ENCODE measurements at regions not wholly inside any gene's neighbourhood (a gene's known extent, or its start where the extent isn't known, plus 50 kb on each side); places are given as distances from the start of the nearest gene placed in this dataset.
"Not testable (repeated sequence)": the region's sequence is repeated elsewhere in the genome, so short reads cannot be mapped to it uniquely, and the experiment has no call there.

- no peak for DNase-seq
Measured at GRCh38 chr14:84926656-84927055, 603.3 kb upstream of the FLRT2 start.

GRCh38 chr14:84927096-84927827 lies 602.7 kb upstream of the FLRT2 start:
- peak; percentile 7 for DNase-seq

- DNase-seq: no peak
Measured at GRCh38 chr14:84929086-84929485, 600.9 kb upstream of the FLRT2 start.

GRCh38 chr14:84929834-84930233 lies 600.1 kb upstream of the FLRT2 start:
- DNase-seq: no peak

GRCh38 chr14:84937016-84937415 lies 592.9 kb upstream of the FLRT2 start:
- DNase-seq: no peak

DNA sequence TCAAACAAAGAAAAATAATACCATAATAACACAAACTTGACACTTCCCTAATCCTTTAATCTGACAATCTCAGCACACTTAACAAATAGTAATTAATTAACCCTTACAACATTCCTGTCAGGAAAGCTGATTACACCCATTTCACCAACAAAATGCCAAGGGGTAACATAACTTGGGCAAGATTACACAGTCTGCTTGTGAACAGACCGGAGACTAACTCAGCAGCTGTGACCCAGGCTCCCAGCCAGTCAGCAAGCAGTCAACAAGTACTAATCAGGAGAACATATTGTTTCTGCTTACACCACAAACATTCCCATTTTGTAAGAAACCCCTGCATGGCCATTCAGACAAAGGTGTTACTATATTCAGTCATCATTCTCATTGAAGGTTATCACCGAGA lies 592.5 kb upstream of the FLRT2 start:
- no peak for DNase-seq

GRCh38 chr14:84944901-84945300 lies 585.0 kb upstream of the FLRT2 start:
- DNase-seq: not testable (repeated sequence)

- no peak for DNase-seq
Measured at GRCh38 chr14:84959851-84960520, 570.0 kb upstream of the FLRT2 start.

GRCh38 chr14:84961637-84962036 lies 568.3 kb upstream of the FLRT2 start:
- no peak for DNase-seq

DNA sequence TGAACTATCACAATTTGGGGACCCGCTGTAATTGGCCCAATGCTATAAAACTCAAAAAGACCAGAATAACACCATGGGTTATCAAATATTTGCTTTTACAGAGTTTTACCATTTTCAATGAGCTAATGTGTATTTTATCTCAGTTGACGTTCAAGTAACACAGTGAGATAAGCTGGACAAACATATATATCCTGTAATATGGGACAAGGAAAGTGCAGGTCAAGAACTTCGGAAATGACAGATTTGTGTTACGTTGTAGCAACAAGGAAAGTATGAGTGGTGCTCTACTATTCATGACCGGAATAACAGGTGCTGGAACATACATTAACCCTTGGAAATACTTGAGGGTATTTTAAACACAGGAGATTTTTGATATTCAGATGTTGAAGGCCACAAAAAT lies 566.4 kb upstream of the FLRT2 start:
- no peak for DNase-seq

DNA sequence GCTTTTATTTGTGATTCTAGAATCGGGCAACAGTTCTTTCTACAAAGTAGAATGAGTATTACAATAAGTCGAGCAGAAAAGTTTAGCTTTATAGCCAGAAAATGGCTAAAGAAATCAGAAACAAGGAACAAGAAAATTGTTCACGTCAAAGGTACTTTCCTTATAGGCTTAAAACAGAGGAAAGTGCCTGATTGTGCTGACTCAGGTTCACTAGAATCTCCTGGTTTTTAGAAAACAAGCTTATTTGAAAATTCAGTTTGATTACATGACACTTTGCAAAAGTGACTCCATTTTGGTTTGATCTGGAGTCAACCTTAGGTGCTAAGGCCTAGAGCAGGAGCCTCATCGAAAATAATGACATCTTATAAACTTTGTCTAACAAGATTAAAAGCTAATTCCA lies 564.7 kb upstream of the FLRT2 start:
- no peak for DNase-seq

DNA sequence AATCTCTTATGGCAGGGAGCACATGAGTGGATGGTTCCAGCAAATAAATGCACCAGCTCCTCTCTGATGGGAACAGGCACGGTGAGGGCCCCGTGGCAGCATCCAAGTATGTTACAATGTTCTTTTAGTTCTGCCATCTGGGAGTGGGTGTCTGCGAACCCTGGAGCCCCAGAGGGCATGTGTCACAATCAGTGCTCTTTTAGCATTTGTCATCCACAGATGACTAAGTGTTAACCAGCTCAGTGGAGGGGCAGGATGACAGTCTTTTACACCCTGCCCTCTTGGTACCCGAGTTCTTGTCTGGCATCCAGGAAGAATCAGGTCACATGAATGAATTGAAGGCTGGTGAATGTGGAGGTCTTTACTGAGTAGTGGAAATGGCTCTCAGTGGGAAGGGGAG lies 560.4 kb upstream of the FLRT2 start:
- DNase-seq: no peak

DNA sequence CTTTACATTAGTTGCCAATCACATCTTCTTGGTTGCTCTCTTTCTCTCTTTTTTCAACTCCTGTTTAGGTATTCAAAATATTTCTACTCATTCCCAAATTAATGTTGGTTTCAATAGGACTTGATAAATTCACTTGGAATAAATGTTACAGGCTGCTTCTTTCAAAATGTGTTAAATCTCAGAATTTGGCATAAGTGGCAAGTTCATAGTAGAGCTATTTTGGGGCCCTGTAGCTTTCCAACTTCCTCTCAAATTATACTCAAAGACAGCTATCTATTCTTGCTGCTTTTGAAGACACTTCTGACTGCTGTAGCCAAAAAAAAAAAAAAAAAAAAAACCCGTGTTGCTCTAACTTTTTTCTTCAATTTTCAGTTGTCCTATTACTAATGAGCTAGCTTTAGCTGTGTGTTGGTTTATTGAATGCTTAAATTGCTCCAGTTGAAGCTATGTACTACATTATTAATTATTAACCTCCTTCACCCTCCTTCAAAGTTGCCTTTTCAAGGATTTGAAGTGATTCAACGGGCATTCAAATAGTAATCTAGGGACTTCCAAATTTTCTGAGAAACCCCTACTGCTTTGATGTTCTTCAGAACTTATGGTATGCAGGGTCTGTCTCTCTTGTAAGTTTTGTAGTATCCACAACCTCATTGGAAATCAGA lies 554.6 kb upstream of the FLRT2 start:
- no peak for DNase-seq

- no peak for DNase-seq
Measured at GRCh38 chr14:84976805-84977204, 553.1 kb upstream of the FLRT2 start.

GRCh38 chr14:84987042-84987441 lies 542.9 kb upstream of the FLRT2 start:
- DNase-seq: no peak

- DNase-seq: no peak
Measured at GRCh38 chr14:84988357-84988756, 541.6 kb upstream of the FLRT2 start.

DNA sequence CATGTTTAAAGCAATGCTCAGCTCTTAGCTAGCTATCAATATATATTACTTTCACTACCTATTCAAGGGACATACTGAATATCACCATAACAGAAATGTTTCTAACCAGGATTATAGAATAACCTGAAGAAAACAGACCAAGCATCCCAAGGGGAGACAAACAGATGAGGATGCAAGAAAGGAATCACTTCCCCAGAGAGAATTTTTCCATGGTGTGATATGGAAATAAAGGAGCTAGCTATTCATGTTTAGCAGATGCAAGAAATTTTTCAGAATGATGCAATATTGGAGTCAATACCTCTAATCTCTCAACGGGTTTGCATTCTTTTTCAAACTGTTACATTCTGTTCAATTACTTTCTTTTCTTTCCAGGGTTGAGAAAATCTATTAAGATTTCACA lies 538.9 kb upstream of the FLRT2 start:
- DNase-seq: no peak

DNA sequence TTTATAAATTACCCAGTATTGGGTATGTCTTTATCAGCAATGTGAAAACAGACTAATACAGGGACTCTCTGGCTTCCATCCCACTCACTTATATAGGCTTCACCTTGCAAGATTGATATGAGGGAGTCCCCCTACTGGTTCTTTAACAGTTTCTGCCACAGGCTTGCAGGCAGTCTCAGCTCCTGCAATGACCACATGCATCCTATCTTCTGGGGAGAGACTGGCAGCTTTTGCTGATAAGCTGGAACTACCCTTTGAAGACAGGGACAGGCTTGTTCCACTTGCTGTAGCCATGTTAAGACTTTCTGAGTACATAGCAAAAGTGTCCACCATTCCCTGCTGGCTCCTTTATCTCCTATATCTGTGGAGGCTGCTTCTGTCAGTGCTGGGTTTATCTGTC lies 531.7 kb upstream of the FLRT2 start:
- no peak for DNase-seq

DNA sequence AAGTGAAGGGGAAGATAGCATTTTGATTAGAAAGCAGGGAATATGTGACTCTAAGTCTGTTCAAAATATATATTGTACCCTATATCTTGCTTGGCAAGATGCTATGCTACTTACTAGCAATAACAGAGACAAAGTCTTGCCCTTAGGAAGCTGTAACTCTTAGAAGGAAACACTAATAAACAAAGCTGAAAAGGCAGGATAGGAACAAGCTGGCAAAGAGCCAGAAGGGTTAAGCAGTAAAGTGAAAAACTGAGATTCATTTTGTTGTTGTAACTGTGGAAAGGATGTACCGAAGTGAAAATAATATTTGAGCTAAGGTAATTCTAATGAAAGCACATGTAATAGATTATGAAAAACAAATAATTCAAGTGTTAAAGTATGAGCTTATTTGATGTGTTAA lies 527.1 kb upstream of the FLRT2 start:
- DNase-seq: no peak

GRCh38 chr14:85003805-85004204 lies 526.1 kb upstream of the FLRT2 start:
- no peak for DNase-seq

DNA sequence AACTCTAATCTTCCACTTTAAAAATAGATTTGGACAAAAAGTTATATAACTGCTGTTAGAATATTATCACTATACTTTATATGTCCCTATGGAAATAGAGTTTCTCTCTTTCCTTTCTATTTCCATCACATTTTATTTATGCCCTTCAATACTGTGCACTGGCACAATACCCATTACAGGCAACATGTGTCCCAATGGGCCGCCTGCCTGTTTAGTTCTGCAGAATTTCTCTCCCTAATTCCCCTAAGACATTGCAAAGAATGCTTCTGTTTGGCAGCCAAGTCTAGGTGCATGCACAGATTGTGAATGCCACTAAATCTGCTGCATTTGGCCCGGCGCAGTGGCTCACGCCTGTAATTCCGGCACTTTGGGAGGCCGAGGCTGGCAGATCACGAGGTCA lies 520.4 kb upstream of the FLRT2 start:
- DNase-seq: no peak

- DNase-seq: no peak
Measured at GRCh38 chr14:85010186-85010585, 519.8 kb upstream of the FLRT2 start.

- no peak for DNase-seq
Measured at GRCh38 chr14:85016496-85016895, 513.4 kb upstream of the FLRT2 start.

- DNase-seq: not testable (repeated sequence)
Measured at GRCh38 chr14:85023866-85024265, 506.1 kb upstream of the FLRT2 start.

Data from NCI-H1436 (cell line).